Caco-2 (cell line): ENCODE measurements at regions not wholly inside any gene's neighbourhood (a gene's known extent, or its start where the extent isn't known, plus 50 kb on each side); places are given as distances from the start of the nearest gene placed in this dataset.

ENCODE experiments used
- BruUV-seq: library from RNA; stranded (reverse); fragments of 400-500 nt; replicated peaks from 2 replicates; lab custom pipeline; 2021; lab: Mats Ljungman, UMichigan
- CTCF ChIA-PET: fragments of 300-600 bp; sonication (Branson Sonifier 250); formaldehyde crosslinking; loops from one replicate; lab custom pipeline; 2022; ENCODE audit warnings: antibody characterized with exemption; lab: Charles Lee
- POLR2A ChIA-PET: fragments of 300-600 bp; sonication (Branson Sonifier 250); formaldehyde crosslinking; loops from one replicate; lab custom pipeline; 2022; ENCODE audit warnings: antibody characterized with exemption; lab: Charles Lee
- DNase-seq, 2 experiments: peaks; one replicate each; pipeline versions ENCODE4 v3.0.0 to v3.0.0-alpha.2; 2020 to 2022
- H3K27me3 ChIP-seq: replicated peaks from 2 replicates; pipeline ENCODE4 v1.6.0; 2011; ENCODE audit warnings: low read length; ENCODE audit not compliant: control insufficient read depth, insufficient read depth
- H3K36me3 ChIP-seq: 2 replicates; pipeline ENCODE4 v1.5.1; 2011; ENCODE audit warnings: low read length; ENCODE audit not compliant: control insufficient read depth, insufficient read depth
- H3K4me1 ChIP-seq: fragments of 250-450 bp; sonication (Bioruptor Pico); 2 replicates; pipeline ENCODE4 v1.5.1; 2020; ENCODE audit warnings: mild to moderate bottlenecking
- H3K4me3 ChIP-seq: 2 replicates; pipeline ENCODE4 v1.5.1; 2011; ENCODE audit warnings: low read depth, mild to moderate bottlenecking, control low read depth, low read length
- H3K9me3 ChIP-seq: fragments of 250-450 bp; sonication (Bioruptor Pico); 2 replicates; pipeline ENCODE4 v1.5.1; 2020; ENCODE audit warnings: mild to moderate bottlenecking, moderate library complexity
- H3K27ac Mint-ChIP-seq: one replicate; pipeline ENCODE4 v1.8.0; 2022; ENCODE audit warnings: mixed read lengths; ENCODE audit not compliant: unreplicated experiment
- H3K27me3 Mint-ChIP-seq: one replicate; pipeline ENCODE4 v1.8.0; 2022; ENCODE audit warnings: mixed read lengths; ENCODE audit not compliant: insufficient read depth, unreplicated experiment
- H3K36me3 Mint-ChIP-seq: one replicate; pipeline ENCODE4 v1.8.0; 2022; ENCODE audit warnings: mild to moderate bottlenecking, mixed read lengths; ENCODE audit not compliant: insufficient read depth, unreplicated experiment
- H3K4me1 Mint-ChIP-seq: one replicate; pipeline ENCODE4 v1.8.0; 2022; ENCODE audit warnings: low read depth, mixed read lengths; ENCODE audit not compliant: unreplicated experiment
- H3K4me3 Mint-ChIP-seq: one replicate; pipeline ENCODE4 v1.8.0; 2022; ENCODE audit warnings: mild to moderate bottlenecking, moderate library complexity, mixed read lengths; ENCODE audit not compliant: unreplicated experiment
- H3K9me3 Mint-ChIP-seq: one replicate; pipeline ENCODE4 v1.8.0; 2022; ENCODE audit warnings: mixed read lengths; ENCODE audit not compliant: unreplicated experiment
- intact Hi-C: fragments of 100-400 bp; cut with micrococcal nuclease; formaldehyde crosslinking; loops from one replicate; pipeline ENCODE4 v1.10.0; 2022; ENCODE audit not compliant: unreplicated experiment
- TF ChIP-seq, protein P1 (sequence below), 2 experiments: fragments of 200-600 bp in 1 of 2; IDR thresholded peaks; 1 replicate in 1 of 2; 2 replicates in 1 of 2; pipeline versions ENCODE4 v1.5.1 to v1.8.0; 2011 to 2022; ENCODE audit warnings: antibody characterized with exemption in 1 of 2, control low read depth in 1 of 2, inconsistent platforms in 1 of 2, low read depth in 1 of 2, low read length in 1 of 2, mild to moderate bottlenecking in 1 of 2, moderate library complexity in 1 of 2; ENCODE audit not compliant: insufficient read depth in 1 of 2, severe bottlenecking in 1 of 2, unreplicated experiment in 1 of 2

DNA sequence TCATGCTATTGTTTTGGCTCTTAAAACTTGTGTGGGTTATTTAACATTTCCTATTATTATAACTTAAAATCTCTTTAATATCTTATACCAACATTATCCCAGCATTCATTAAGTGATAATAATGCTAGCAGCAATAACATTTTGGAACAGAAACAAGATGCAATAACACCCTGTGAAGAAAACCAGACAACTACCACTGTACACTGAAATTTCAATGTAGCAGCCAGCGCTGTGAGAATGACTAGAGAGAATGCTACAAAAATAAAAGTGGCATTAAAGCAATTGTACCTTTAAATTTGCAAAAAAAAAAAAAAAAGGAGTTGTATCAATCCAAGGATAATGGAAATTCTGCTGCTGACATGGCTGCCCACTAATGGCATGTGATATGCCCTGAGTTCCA, 269.9 kb downstream of the TTC32 start:
- H3K27me3 ChIP-seq, result no peaks in the 10 kb centered on the region
- H3K9me3 ChIP-seq, result peaks cover 3% of the 10 kb centered on the region; the same call in 1 of the 2 replicates
- H3K4me3 ChIP-seq, result no peak overlapping the region
- no peaks in the 10 kb centered on the region for H3K4me1 ChIP-seq
- H3K27me3 Mint-ChIP-seq, result peaks cover 20% of the 10 kb centered on the region
- POLR2A ChIA-PET, result no interaction called here
- TF ChIP-seq, protein P1, sequence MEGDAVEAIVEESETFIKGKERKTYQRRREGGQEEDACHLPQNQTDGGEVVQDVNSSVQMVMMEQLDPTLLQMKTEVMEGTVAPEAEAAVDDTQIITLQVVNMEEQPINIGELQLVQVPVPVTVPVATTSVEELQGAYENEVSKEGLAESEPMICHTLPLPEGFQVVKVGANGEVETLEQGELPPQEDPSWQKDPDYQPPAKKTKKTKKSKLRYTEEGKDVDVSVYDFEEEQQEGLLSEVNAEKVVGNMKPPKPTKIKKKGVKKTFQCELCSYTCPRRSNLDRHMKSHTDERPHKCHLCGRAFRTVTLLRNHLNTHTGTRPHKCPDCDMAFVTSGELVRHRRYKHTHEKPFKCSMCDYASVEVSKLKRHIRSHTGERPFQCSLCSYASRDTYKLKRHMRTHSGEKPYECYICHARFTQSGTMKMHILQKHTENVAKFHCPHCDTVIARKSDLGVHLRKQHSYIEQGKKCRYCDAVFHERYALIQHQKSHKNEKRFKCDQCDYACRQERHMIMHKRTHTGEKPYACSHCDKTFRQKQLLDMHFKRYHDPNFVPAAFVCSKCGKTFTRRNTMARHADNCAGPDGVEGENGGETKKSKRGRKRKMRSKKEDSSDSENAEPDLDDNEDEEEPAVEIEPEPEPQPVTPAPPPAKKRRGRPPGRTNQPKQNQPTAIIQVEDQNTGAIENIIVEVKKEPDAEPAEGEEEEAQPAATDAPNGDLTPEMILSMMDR (IDR thresholded peaks at IDR 0.05; ENCODE audit: insufficient read depth in 1 of 2, low read depth in 1 of 2, low read length in 1 of 2, severe bottlenecking in 1 of 2, unreplicated experiment in 1 of 2), result no peak
- H3K4me3 Mint-ChIP-seq, result no peak overlapping the region
- intact Hi-C loops, result no loop called here
- H3K9me3 Mint-ChIP-seq, result peaks cover 5% of the 10 kb centered on the region
- no peaks in the 10 kb centered on the region for H3K4me1 Mint-ChIP-seq
- no TSS peak for BruUV-seq
- no peaks in the 10 kb centered on the region for H3K36me3 Mint-ChIP-seq
- CTCF ChIA-PET, result no interaction called here
- no peak for DNase-seq
- no peaks in the 10 kb centered on the region for H3K36me3 ChIP-seq
- no peak overlapping the region for H3K27ac Mint-ChIP-seq

DNA sequence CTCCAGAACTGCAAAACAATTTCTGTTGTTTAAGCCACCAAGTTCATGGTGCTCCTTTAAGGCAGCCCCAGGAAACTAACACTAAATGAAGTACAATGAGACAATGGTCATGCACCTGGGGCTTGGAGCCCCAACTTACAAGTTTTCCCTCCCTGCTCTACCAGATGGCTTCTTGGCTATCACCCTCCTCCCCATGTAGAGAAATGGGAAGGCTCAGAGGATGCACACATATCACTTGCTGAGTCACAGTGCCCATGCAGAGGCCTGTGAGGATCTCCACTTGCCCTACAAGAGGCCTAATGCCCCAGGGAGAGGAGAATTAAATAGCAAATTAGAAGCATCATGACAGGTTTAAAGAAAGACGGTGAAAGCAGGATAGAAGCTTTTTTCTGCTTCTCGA, 270.9 kb downstream of the TTC32 start:
- no peaks in the 10 kb centered on the region for H3K36me3 Mint-ChIP-seq
- BruUV-seq, result no TSS peak
- intact Hi-C loops, result no loop called here

DNA sequence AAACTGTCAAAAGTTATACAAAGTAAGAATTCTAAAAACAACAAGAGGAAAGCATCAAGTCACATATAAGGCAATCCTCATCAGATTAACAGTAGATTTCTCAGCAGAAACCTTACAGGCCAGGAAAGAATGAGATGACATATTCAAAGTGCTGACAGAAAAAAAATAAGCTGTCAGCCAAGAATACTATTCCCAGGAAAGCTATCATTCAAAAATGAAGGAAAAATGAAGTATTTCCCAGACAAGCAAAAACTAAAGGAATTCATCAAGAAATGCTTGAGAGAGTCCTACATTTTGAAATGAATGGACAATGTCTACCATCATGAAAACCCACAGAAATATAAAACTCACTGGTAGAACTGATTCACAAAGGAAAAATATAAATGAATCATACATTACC, 268.9 kb upstream of the OSR1 start:
- POLR2A ChIA-PET, result no interaction called here
- Histone ChIP-seq H3K4me3 (no peak overlapping the region), H3K36me3 (no peaks in the 10 kb centered on the region), H3K4me1 (no peaks in the 10 kb centered on the region), H3K27me3 (no peaks in the 10 kb centered on the region; the same call in 1 of the 2 replicates), H3K9me3 (peaks cover 3% of the 10 kb centered on the region; the same call in 1 of the 2 replicates)
- no peak for DNase-seq
- H3K9me3 Mint-ChIP-seq, result peaks cover 10% of the 10 kb centered on the region
- TF ChIP-seq, protein P1 (IDR thresholded peaks at IDR 0.05; ENCODE audit: insufficient read depth in 1 of 2, low read depth in 1 of 2, low read length in 1 of 2, severe bottlenecking in 1 of 2, unreplicated experiment in 1 of 2), result no peak
- peaks cover 9% of the 10 kb centered on the region for H3K27me3 Mint-ChIP-seq
- H3K27ac Mint-ChIP-seq, result no peak overlapping the region
- no TSS peak for BruUV-seq
- no peaks in the 10 kb centered on the region for H3K4me1 Mint-ChIP-seq
- CTCF ChIA-PET, result no interaction called here
- intact Hi-C loops, result no loop called here
- no peak overlapping the region for H3K4me3 Mint-ChIP-seq
- H3K36me3 Mint-ChIP-seq, result no peaks in the 10 kb centered on the region

More for the DNA sequence above, 270.9 kb downstream of the TTC32 start:
- no peak for DNase-seq
- Mint-ChIP-seq H3K4me3 (no peak overlapping the region), H3K27me3 (peaks cover 18% of the 10 kb centered on the region), H3K9me3 (peaks cover 10% of the 10 kb centered on the region), H3K27ac (no peak overlapping the region), H3K4me1 (no peaks in the 10 kb centered on the region)
- no peak overlapping the region for H3K4me3 ChIP-seq
- peaks cover 3% of the 10 kb centered on the region; the same call in 1 of the 2 replicates for H3K9me3 ChIP-seq
- TF ChIP-seq, protein P1 (IDR thresholded peaks at IDR 0.05; ENCODE audit: insufficient read depth in 1 of 2, low read depth in 1 of 2, low read length in 1 of 2, severe bottlenecking in 1 of 2, unreplicated experiment in 1 of 2), result no peak
- ChIA-PET POLR2A (no interaction called here), CTCF (no interaction called here)
- no peaks in the 10 kb centered on the region for H3K27me3 ChIP-seq
- no peaks in the 10 kb centered on the region for H3K36me3 ChIP-seq
- no peaks in the 10 kb centered on the region for H3K4me1 ChIP-seq
